ENCODE measurements at regions not wholly inside any gene's neighbourhood (a gene's known extent, or its start where the extent isn't known, plus 50 kb on each side); places are given as distances from the start of the nearest gene placed in this dataset.

- TF ChIP-seq CTCF (IDR thresholded peaks at IDR 0.05) (no peak), POLR2AphosphoS5 (IDR thresholded peaks at IDR 0.05; ENCODE audit: low read depth, low read length) (no peak)
- TF ChIP-seq, protein P1, sequence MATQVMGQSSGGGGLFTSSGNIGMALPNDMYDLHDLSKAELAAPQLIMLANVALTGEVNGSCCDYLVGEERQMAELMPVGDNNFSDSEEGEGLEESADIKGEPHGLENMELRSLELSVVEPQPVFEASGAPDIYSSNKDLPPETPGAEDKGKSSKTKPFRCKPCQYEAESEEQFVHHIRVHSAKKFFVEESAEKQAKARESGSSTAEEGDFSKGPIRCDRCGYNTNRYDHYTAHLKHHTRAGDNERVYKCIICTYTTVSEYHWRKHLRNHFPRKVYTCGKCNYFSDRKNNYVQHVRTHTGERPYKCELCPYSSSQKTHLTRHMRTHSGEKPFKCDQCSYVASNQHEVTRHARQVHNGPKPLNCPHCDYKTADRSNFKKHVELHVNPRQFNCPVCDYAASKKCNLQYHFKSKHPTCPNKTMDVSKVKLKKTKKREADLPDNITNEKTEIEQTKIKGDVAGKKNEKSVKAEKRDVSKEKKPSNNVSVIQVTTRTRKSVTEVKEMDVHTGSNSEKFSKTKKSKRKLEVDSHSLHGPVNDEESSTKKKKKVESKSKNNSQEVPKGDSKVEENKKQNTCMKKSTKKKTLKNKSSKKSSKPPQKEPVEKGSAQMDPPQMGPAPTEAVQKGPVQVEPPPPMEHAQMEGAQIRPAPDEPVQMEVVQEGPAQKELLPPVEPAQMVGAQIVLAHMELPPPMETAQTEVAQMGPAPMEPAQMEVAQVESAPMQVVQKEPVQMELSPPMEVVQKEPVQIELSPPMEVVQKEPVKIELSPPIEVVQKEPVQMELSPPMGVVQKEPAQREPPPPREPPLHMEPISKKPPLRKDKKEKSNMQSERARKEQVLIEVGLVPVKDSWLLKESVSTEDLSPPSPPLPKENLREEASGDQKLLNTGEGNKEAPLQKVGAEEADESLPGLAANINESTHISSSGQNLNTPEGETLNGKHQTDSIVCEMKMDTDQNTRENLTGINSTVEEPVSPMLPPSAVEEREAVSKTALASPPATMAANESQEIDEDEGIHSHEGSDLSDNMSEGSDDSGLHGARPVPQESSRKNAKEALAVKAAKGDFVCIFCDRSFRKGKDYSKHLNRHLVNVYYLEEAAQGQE (IDR thresholded peaks at IDR 0.05; ENCODE audit: insufficient read depth in 1 of 2, low read depth in 2 of 2, low read length in 1 of 2): no peak
Observed at GRCh38 chr5:57880216-57880615, 397.6 kb upstream of the ACTBL2 start.

Measured in Panc1 (cell line).